ENCODE measurements at regions not wholly inside any gene's neighbourhood (a gene's known extent, or its start where the extent isn't known, plus 50 kb on each side); places are given as distances from the start of the nearest gene placed in this dataset.

- TF ChIP-seq POLR2A (IDR thresholded peaks at IDR 0.05; ENCODE audit: low read length) (no peak), CTCF (IDR thresholded peaks at IDR 0.05) (no peak), MAX (IDR thresholded peaks at IDR 0.05) (no peak), HDAC2 (IDR thresholded peaks at IDR 0.05) (no peak), MAFK (IDR thresholded peaks at IDR 0.05; ENCODE audit: partially characterized antibody) (no peak)
These were observed 1034.9 kb upstream of the EPHA7 start for GRCh38 chr6:94454231-94454630.

All from A549 (cell line).